Neural progenitor cell (in vitro differentiated cells): ENCODE measurements at regions not wholly inside any gene's neighbourhood (a gene's known extent, or its start where the extent isn't known, plus 50 kb on each side); places are given as distances from the start of the nearest gene placed in this dataset.

ENCODE experiments used
- CTCF ChIP-seq: fragments of 200-600 bp; sonication (generic); IDR thresholded peaks from 2 replicates; pipeline ENCODE4 v1.5.1; 2017; ENCODE audit warnings: antibody characterized with exemption, mild to moderate bottlenecking
- EZH2phosphoT487 ChIP-seq: fragments of 200-600 bp; sonication (generic); IDR thresholded peaks from 2 replicates; pipeline ENCODE4 v1.6.1; 2017; ENCODE audit warnings: antibody characterized with exemption

- TF ChIP-seq CTCF (no peak), EZH2phosphoT487 (no peak)
Observed at GRCh38 chr4:140252141-140252741, 98.3 kb upstream of the MAML3 start.
